ENCODE measurements at regions not wholly inside any gene's neighbourhood (a gene's known extent, or its start where the extent isn't known, plus 50 kb on each side); places are given as distances from the start of the nearest gene placed in this dataset.

- no peak for TF ChIP-seq CTCF (IDR thresholded peaks at IDR 0.05)
- no peak for TF ChIP-seq EZH2 (IDR thresholded peaks at IDR 0.05)
Measured at GRCh38 chr1:22288593-22289241, 145.8 kb upstream of the WNT4 start.

Data from neural progenitor cell (in vitro differentiated cells).